CD14-positive monocyte (primary cell): ENCODE measurements at regions not wholly inside any gene's neighbourhood (a gene's known extent, or its start where the extent isn't known, plus 50 kb on each side); places are given as distances from the start of the nearest gene placed in this dataset.

Experiments used
- DNase-seq, 3 donors: peaks; one replicate each; pipeline ENCODE4 v3.0.0-alpha.2; 2011 to 2022
- H2AFZ ChIP-seq: 2 replicates; pipeline ENCODE4 v1.6.0; 2012; ENCODE audit warnings: mild to moderate bottlenecking, low read depth, low read length, inconsistent platforms; ENCODE audit not compliant: insufficient read depth, poor library complexity, severe bottlenecking
- H3K27ac ChIP-seq, 2 donors: 1 replicate in 1 of 2; 2 replicates in 1 of 2; pipeline ENCODE4 v1.5.1; 2012 to 2013; ENCODE audit warnings: low read length in 2 of 2, control low read depth in 1 of 2, inconsistent platforms in 1 of 2, low read depth in 1 of 2, mild to moderate bottlenecking in 1 of 2
- H3K27me3 ChIP-seq, 2 donors: one replicate each; pipeline versions ENCODE4 v1.6.0 to v1.6.1; 2011 to 2013; ENCODE audit warnings: low read length in 2 of 2; ENCODE audit not compliant: control insufficient read depth in 2 of 2, insufficient read depth in 2 of 2
- H3K36me3 ChIP-seq, 2 donors: replicated peaks in 1 of 2; 1 replicate in 1 of 2; 2 replicates in 1 of 2; pipeline versions ENCODE4 v1.5.1 to v1.6.1; 2012 to 2013; ENCODE audit warnings: low read length in 2 of 2, control low read depth in 1 of 2, inconsistent platforms in 1 of 2, mild to moderate bottlenecking in 1 of 2; ENCODE audit not compliant: insufficient read depth in 2 of 2, control insufficient read depth in 1 of 2
- H3K4me1 ChIP-seq, 2 donors: 1 replicate in 1 of 2; 2 replicates in 1 of 2; pipeline versions ENCODE4 v1.5.1 to v1.6.1; 2012 to 2013; ENCODE audit warnings: low read length in 2 of 2, control low read depth in 1 of 2, inconsistent platforms in 1 of 2, mild to moderate bottlenecking in 1 of 2, moderate library complexity in 1 of 2; ENCODE audit not compliant: insufficient read depth in 2 of 2, control insufficient read depth in 1 of 2
- H3K4me2 ChIP-seq: replicated peaks from 2 replicates; pipeline ENCODE3; 2012; ENCODE audit warnings: low read length, moderate library complexity, mild to moderate bottlenecking; ENCODE audit not compliant: poor library complexity, severe bottlenecking; ENCODE audit errors: extremely low read depth
- H3K4me3 ChIP-seq, 3 experiments: fragments of 200-600 bp in 1 of 3; sonication (generic) in 1 of 3; replicated peaks in 1 of 3; 1 replicate in 2 of 3; 2 replicates in 1 of 3; pipeline ENCODE4 v1.5.1; 2011 to 2013; ENCODE audit warnings: low read length in 3 of 3, mild to moderate bottlenecking in 3 of 3, control low read depth in 2 of 3, low read depth in 2 of 3, inconsistent platforms in 1 of 3, moderate library complexity in 1 of 3
- H3K79me2 ChIP-seq: 2 replicates; pipeline ENCODE4 v1.6.0; 2012; ENCODE audit warnings: mild to moderate bottlenecking, control low read depth, inconsistent platforms, low read length, moderate library complexity; ENCODE audit not compliant: insufficient read depth
- H3K9ac ChIP-seq: 2 replicates; pipeline ENCODE4 v1.6.0; 2017; ENCODE audit warnings: low read length, mild to moderate bottlenecking; ENCODE audit not compliant: insufficient read depth, poor library complexity, severe bottlenecking
- H3K9me3 ChIP-seq, 2 donors: replicated peaks in 1 of 2; 1 replicate in 1 of 2; 2 replicates in 1 of 2; pipeline versions ENCODE4 v1.5.1 to v1.6.1; 2012 to 2013; ENCODE audit warnings: low read length in 2 of 2, control low read depth in 1 of 2; ENCODE audit not compliant: control insufficient read depth in 1 of 2, insufficient read depth in 1 of 2
- H4K20me1 ChIP-seq: 2 replicates; pipeline ENCODE4 v1.6.0; 2012; ENCODE audit warnings: mild to moderate bottlenecking, low read length, control low read depth, moderate library complexity; ENCODE audit not compliant: insufficient read depth
- H3K27ac Mint-ChIP-seq, 7 donors: one replicate each; pipeline ENCODE4 v1.8.0; 2020; ENCODE audit warnings: mild to moderate bottlenecking in 7 of 7, mixed read lengths in 7 of 7, moderate library complexity in 6 of 7, inconsistent platforms in 2 of 7
- H3K27me3 Mint-ChIP-seq, 3 donors: one replicate each; pipeline ENCODE4 v1.8.0; 2021 to 2022; ENCODE audit warnings: low read depth in 3 of 3, mild to moderate bottlenecking in 3 of 3, mixed read lengths in 3 of 3, moderate library complexity in 3 of 3, inconsistent platforms in 1 of 3
- H3K36me3 Mint-ChIP-seq, 2 donors: one replicate each; pipeline ENCODE4 v1.8.0; 2020; ENCODE audit warnings: mixed read lengths in 2 of 2, inconsistent platforms in 1 of 2, mild to moderate bottlenecking in 1 of 2
- H3K4me1 Mint-ChIP-seq: one replicate; pipeline ENCODE4 v1.8.0; 2020; ENCODE audit warnings: mild to moderate bottlenecking, mixed read lengths
- H3K4me3 Mint-ChIP-seq, 2 donors: one replicate each; pipeline ENCODE4 v1.8.0; 2020; ENCODE audit warnings: mild to moderate bottlenecking in 2 of 2, mixed read lengths in 2 of 2, moderate library complexity in 1 of 2
- H3K9me3 Mint-ChIP-seq, 7 donors: one replicate each; pipeline ENCODE4 v1.8.0; 2020 to 2022; ENCODE audit warnings: mixed read lengths in 7 of 7, mild to moderate bottlenecking in 6 of 7, moderate library complexity in 6 of 7, inconsistent platforms in 2 of 7
- WGBS: methylation state at CpG from one replicate; pipeline ENCODE4 v1.1.5; 2013; ENCODE audit warnings: missing lambda C conversion rate; ENCODE audit not compliant: insufficient coverage; 5-methylcytosine and 5-hydroxymethylcytosine counted together
- intact Hi-C, 2 donors: fragments of 100-400 bp; cut with micrococcal nuclease; formaldehyde crosslinking; loops; one replicate each; pipeline versions ENCODE4 v1.15.0 to v1.15.1; 2023
- TF ChIP-seq, protein P1 (sequence below): fragments of 200-600 bp; IDR thresholded peaks from one replicate; pipeline ENCODE4 v1.8.0; 2022; ENCODE audit warnings: antibody characterized with exemption, mild to moderate bottlenecking

DNA sequence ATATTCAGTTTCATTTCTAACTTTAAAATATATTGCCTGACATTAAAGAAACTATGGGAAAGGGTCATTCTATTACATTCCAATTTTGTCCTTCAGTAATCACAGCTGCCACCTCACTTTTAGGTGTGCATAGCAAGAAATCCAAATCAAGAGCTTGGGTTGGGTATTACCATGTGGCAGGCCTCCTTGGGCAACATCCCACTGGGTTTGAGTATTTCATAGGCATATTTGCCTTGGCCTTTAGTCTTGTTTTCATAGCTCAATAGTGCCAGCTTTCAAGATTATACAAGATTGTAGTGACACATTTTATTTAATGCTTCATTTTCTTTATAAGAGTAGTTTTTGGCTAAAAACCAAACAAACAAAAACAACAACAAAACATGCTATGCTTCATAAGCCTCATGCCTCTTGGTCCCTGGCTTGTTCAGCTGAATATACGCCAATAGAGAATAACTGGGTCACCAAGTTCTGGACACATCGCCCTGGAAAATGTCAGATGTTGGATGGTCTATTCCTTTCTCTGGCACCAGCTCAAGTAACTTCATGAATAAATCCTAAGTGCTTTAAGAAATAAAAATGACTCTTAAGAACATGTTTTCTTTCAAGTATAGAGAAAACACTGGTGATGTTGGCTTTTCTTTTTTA, 167.4 kb upstream of the STARD13 start:
- H3K4me3 Mint-ChIP-seq: no peak overlapping the region
- peaks cover 0 to 5% (median 2%) of the 10 kb centered on the region in 7 donors for H3K9me3 Mint-ChIP-seq
- H3K36me3 Mint-ChIP-seq: no peaks in the 10 kb centered on the region
- DNase-seq: no peak
- no peak overlapping the region for H3K9ac ChIP-seq
- H3K27ac ChIP-seq: no peak overlapping the region
- no peaks in the 10 kb centered on the region for H3K79me2 ChIP-seq
- peaks cover 0 to 2% (median 2%) of the 10 kb centered on the region in 3 donors for H3K27me3 Mint-ChIP-seq
- no peak overlapping the region for H2AFZ ChIP-seq
- H3K36me3 ChIP-seq: no peaks in the 10 kb centered on the region
- no peaks in the 10 kb centered on the region for H3K9me3 ChIP-seq
- no peaks in the 10 kb centered on the region for H4K20me1 ChIP-seq
- no peaks in the 10 kb centered on the region for H3K4me1 Mint-ChIP-seq
- no peak overlapping the region for H3K4me3 ChIP-seq
- no peaks in the 10 kb centered on the region for H3K4me1 ChIP-seq
- H3K4me2 ChIP-seq: no peak overlapping the region
- intact Hi-C loops: no loop called here
- 100% methylated on average over 1 of the region's 2 CpGs for WGBS
- H3K27ac Mint-ChIP-seq: no peak overlapping the region
- TF ChIP-seq, protein P1, sequence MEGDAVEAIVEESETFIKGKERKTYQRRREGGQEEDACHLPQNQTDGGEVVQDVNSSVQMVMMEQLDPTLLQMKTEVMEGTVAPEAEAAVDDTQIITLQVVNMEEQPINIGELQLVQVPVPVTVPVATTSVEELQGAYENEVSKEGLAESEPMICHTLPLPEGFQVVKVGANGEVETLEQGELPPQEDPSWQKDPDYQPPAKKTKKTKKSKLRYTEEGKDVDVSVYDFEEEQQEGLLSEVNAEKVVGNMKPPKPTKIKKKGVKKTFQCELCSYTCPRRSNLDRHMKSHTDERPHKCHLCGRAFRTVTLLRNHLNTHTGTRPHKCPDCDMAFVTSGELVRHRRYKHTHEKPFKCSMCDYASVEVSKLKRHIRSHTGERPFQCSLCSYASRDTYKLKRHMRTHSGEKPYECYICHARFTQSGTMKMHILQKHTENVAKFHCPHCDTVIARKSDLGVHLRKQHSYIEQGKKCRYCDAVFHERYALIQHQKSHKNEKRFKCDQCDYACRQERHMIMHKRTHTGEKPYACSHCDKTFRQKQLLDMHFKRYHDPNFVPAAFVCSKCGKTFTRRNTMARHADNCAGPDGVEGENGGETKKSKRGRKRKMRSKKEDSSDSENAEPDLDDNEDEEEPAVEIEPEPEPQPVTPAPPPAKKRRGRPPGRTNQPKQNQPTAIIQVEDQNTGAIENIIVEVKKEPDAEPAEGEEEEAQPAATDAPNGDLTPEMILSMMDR: no peak
- no peaks in the 10 kb centered on the region for H3K27me3 ChIP-seq

DNA sequence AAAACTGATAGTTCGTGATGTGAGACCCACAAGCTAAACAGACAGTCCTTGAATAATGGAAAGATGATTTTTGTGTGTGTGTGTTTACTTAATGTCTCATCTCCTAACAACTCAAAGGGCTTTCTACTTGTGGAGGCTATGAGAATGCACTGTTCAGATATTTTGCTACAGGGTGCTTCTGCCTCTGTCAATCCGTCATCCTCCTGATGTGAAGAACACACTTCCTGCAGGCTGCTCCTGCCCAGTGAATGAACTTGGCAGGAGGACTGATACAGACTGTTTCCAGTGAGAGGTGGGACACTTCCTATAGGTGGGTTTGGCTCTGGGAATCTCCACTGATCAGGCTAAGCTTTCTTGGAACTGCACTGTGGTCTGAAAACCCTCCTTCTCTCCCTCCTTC, 168.4 kb upstream of the STARD13 start:
- H3K27me3 Mint-ChIP-seq: peaks cover 0 to 2% (median 2%) of the 10 kb centered on the region in 3 donors
- Histone ChIP-seq H3K79me2 (no peaks in the 10 kb centered on the region), H3K9ac (no peak overlapping the region), H3K9me3 (no peaks in the 10 kb centered on the region), H2AFZ (no peak overlapping the region), H3K27me3 (no peaks in the 10 kb centered on the region), H4K20me1 (no peaks in the 10 kb centered on the region), H3K4me1 (no peaks in the 10 kb centered on the region), H3K4me3 (no peak overlapping the region), H3K36me3 (no peaks in the 10 kb centered on the region), H3K4me2 (no peak overlapping the region), H3K27ac (no peak overlapping the region)
- H3K9me3 Mint-ChIP-seq: peaks cover 0 to 6% (median 2%) of the 10 kb centered on the region in 7 donors
- WGBS: 100% methylated on average over 1 of the region's 2 CpGs
- intact Hi-C loops: no loop called here
- H3K36me3 Mint-ChIP-seq: no peaks in the 10 kb centered on the region
- TF ChIP-seq, protein P1: no peak
- no peak overlapping the region for H3K27ac Mint-ChIP-seq
- H3K4me1 Mint-ChIP-seq: no peaks in the 10 kb centered on the region
- DNase-seq: no peak
- no peak overlapping the region for H3K4me3 Mint-ChIP-seq
